HG03558 (cell line): ENCODE measurements at regions not wholly inside any gene's neighbourhood (a gene's known extent, or its start where the extent isn't known, plus 50 kb on each side); places are given as distances from the start of the nearest gene placed in this dataset.
"Not testable (repeated sequence)": the region's sequence is repeated elsewhere in the genome, so short reads cannot be mapped to it uniquely, and the experiment has no call there.

Experiments
- ATAC-seq: cut with Tn5 transposase; IDR thresholded peaks from one replicate; pipeline ENCODE4 v1.9.1; 2021; ENCODE audit warnings: moderate number of reproducible peaks; ENCODE audit not compliant: unreplicated experiment; ENCODE audit errors: extremely low read depth

DNA sequence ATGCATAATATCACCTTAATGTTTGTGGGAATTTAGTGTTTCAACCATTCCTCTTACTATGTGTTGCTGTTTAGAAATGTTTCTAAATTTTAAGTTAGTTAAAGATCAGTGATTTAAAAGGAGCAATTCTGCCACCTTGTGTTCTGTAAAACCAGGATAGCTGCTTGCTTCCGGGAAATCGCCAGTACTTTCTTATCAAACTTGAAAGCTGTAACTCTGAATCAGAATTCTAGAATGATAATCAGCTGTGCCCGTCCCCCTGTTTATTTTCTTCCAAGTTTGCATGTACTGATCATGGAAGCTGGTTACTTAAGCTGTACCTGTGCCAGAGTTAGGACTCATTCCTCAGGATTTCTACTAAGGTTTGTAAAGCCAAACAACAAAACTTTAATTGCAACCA, 656.4 kb downstream of the LTN1 start:
- ATAC-seq, result no peak

GRCh38 chr21:28334407-28334806, 658.3 kb downstream of the LTN1 start:
- ATAC-seq, result no peak

- no peak for ATAC-seq
These were observed 659.0 kb downstream of the LTN1 start for GRCh38 chr21:28333578-28334075.

DNA sequence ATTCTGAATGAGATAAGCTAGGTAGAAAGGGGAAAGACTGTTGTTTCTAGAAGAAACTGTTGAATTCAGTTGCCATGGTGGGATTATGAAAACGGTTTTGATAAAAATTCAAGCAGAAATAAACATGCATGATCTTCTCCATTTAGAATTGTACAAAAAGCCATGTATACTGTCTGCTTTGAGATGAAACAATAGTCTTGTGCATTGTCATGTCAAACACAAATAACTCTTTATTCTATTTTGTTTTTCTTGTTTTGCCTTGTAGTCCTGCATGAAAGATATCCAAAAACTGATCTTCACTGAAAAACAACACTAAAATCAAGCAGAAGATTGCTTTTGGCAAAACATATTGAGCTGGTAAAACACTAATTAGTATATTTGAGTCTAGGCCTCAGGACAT, 659.9 kb downstream of the LTN1 start:
- ATAC-seq, result no peak

DNA sequence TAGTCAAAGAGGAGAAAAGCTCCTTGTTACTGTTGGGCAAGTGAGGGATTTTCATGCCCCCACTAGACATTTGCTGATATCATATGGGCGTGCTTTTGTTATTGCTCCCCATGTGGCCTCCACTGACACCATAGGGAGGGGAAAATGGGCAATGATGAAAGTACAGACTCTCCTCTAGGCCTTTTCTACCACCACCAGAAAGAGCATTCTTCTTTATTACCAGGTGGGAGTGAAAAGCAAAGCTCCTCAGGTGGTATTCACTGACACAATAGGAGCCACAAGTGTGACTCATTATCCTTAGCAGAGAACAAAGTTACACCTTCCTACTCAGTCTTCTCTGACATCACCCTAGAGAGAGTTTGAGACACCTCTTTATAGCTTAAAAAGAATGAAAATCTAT, 667.1 kb downstream of the LTN1 start:
- no peak for ATAC-seq

DNA sequence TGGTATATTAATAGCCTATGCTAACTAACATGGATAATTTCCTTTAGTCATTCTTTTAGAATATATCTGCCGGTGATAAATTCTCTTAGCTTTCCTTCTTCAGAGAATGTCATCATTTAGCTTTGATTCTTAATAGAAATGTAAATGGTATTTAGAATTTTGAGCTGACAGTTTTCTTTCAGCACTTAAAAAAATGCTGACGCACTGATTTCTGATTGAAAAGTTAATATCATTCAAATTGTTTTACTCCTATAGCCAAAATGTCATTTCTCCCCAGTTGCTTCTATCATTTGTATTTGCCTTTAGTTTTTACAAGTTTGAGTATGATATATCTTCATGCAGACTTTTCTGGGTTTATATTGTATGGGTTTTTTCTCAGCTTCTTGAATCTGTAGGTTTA, 668.0 kb downstream of the LTN1 start:
- ATAC-seq, result no peak

DNA sequence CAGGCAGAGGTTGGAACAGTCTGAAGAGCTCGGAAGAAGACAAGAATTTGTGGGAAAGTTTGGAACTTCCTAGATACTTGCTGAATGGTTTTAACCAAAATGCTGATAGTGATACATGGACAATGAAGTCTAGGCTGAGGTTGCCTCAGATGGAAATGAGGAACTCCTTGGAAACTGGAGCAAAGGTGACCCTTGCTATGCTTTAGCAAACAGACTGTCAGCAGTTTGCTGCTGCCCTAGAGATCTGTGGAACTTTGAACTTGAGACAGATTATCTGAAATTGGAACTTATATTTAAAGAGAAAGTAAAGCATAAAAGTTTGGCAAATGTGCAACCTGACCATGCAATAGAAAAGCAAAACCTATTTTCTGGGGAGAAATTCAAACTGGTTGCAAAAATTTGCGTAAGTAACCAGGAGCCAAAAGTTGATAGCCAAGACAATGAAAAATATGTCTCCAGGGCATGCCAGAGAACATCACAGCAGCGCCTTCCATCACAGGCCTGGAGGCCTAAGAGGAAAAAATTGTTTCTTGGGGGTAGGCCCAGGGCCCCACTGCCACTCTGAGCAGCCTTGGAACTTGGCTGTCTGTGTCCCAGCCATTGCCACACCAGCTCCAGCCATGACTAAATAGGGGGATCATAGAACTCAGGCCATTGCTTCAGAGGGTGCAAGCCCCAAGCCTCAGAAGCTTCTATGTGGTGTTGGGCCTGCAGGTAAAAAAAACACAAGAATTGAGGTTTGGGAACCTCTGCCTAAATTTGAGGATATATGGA, 675.3 kb downstream of the LTN1 start:
- no peak for ATAC-seq

GRCh38 chr21:28311411-28312190, 681.1 kb downstream of the LTN1 start:
- no peak for ATAC-seq

DNA sequence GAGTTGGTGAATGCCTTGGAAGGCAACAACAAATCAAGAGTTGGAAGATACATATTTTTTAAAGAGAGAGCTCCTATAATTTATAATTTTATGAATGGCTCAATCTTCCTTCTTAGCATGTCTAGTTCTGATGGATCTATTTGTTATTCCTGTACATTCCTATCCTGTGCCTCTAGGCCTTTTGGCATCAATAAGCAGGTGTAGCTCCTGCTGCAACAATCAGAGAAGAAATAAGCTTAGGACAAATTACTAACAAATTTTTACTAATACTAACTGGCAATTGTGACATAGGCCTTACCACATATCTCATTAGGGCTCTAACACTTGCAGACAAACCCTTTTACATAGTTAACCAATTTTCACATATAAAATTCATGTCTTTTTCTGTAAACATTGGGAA, 682.0 kb downstream of the LTN1 start:
- ATAC-seq, result no peak

- ATAC-seq, result no peak
These were observed 682.4 kb downstream of the LTN1 start for GRCh38 chr21:28310171-28310685.

DNA sequence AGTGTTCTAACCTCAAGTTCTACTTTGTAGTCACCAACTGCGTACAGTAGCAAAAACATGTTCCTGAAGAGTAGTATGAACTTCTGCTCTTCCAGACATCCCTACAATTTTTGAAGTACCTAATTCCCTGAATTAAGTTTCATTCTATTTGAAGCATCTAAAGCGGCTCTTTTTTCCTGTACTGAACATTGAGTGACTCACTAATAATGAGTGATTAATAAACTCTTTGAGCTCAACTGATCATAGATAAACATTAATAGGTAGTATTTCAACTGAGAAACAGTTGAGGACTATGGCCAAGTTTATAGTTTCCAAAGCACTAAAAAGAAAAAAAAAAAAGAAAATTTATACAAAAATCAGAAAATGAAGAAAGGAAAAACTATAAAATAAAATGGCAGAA, 683.1 kb downstream of the LTN1 start:
- ATAC-seq, result no peak

DNA sequence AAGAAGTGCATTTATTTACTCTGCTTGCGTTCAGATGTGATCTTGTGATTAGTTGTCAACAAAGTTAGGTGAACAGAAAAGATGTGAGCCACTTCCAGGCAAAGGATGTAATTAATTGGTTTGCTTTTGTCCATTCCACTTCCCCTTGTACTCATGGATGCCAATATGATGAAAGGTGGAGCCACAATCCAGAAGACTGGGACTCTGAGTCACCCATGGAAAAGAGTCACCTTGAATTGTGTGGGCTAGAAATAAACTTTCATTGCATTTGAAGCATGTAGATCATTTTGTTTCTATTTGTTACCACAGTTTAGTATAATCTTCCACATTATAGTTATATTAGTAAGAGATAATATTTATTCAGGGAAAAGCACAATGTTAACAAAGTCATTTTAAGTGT, 684.2 kb downstream of the LTN1 start:
- ATAC-seq, result no peak

GRCh38 chr21:28299946-28300345, 692.7 kb downstream of the LTN1 start:
- no peak for ATAC-seq

- no peak for ATAC-seq
These were observed 694.4 kb downstream of the LTN1 start for GRCh38 chr21:28298251-28298672.

- ATAC-seq, result no peak
These were observed 698.6 kb downstream of the LTN1 start for GRCh38 chr21:28294051-28294450.

DNA sequence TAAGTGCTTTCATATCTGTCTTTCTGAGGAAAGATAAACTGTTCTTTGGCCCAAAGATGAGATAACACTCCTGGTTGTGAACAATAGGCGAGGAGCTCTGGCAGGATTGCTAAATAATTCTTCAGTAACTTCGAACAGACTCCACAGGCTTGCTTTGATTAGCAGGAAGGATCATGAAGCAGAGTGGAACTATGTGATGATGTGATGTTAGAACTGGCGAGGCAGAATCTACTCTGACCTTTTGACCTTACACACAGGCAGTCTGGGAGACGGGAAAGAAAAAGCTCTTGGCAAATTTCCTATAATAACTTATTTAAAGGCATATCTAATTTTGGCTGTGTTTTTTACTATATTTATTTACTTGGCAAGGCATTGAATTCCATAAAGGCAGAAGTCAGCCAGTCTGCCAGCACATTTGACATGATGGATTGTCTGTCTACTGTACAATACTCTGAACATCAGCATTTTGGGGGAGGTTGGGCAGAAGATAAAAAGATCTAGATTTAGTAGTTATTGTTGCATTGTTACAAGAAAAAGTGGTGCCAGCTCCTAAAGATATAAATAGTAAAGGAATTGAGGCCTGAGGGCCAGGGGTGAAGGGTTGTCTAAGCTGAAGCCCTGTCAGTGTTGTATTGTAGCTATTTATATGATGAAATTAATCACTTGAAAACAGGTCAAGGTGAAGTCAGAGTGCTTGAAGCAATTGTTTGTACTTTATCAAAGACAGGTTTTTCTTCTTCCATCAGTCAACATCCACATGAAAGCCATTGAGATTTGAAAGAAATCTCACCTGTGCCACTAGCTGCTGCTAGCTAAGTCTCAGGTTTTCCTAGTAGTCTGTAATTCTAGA, 708.8 kb downstream of the LTN1 start:
- ATAC-seq, result no peak

- no peak for ATAC-seq
These were observed 709.8 kb downstream of the LTN1 start for GRCh38 chr21:28282833-28283232.

GRCh38 chr21:28281357-28281756, 711.3 kb downstream of the LTN1 start:
- ATAC-seq, result not testable (repeated sequence)

- no peak for ATAC-seq
These were observed 712.1 kb downstream of the LTN1 start for GRCh38 chr21:28280611-28281010.

- ATAC-seq, result no peak
These were observed 715.4 kb downstream of the LTN1 start for GRCh38 chr21:28277324-28277723.
